Epithelial cell of prostate (primary cell): ENCODE measurements at regions not wholly inside any gene's neighbourhood (a gene's known extent, or its start where the extent isn't known, plus 50 kb on each side); places are given as distances from the start of the nearest gene placed in this dataset.

Source experiments
- DNase-seq: peaks from one replicate; pipeline ENCODE4 v3.0.0-alpha.2; 2011; ENCODE audit warnings: low read depth, low spot score
- H3K27ac ChIP-seq: fragments of 450-650 bp; 2 replicates; pipeline ENCODE4 v1.5.1; 2017; ENCODE audit warnings: mild to moderate bottlenecking

DNA sequence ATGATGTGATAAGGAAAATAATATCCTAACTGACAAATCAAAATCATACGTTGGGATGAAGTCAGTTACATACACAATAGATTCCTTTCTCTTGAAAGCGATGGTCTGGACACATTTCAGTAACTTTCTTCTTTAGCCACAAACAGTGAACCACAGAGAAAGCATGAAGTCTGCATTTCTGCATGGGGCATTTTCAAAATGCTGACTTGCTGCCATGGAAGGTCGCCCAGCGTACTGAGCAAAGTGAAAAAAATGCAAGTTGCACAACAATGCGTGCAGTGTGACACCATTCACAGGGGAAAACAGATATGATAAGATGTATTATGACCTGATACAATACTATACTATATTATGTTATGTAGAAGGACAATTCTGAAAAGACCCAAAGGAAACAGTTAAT, 146.3 kb downstream of the SNX18 start:
- H3K27ac ChIP-seq: no peak overlapping the region
- peak; percentile 6 for DNase-seq

DNA sequence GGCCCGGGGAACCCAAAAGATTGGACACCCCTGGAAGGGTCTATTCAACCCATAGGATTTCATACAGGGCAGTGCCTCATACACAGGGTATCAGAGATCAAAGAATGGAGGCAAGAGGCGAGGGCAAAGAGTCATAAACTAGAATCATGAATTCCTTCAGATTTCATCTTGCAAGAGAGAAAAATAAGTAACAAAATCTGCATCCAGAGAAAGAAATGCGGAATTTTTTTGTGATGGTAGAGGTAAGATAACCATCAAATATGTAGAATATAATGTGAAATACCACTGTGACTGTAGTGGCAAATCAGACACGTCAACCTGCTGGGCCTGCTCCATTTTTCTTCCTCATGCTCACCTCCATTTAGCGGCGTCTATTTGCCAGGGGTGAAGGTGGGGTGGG, 143.6 kb downstream of the SNX18 start:
- no peak for DNase-seq
- H3K27ac ChIP-seq: no peak overlapping the region

DNA sequence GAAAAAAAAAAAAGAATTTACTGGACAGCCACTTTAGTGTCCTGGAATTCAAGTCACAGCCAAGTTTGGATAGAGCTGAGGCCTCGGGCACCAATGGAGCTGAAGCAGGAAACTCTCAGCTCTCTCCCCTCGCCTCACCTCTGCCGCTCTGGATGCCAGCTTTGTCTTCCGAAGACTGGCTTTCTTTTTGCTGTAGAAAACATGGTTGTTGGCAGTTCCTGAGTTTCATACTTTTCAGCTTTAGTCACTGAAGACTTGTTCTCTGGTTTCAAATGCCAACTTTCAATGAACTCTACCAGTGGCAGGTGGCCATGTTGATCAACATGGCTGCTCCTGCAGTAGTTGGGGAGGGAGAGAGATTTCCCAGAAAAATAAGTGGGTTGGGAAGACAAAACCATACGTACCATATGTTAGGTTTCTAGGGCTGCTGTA, 142.2 kb downstream of the SNX18 start:
- no peak for DNase-seq
- H3K27ac ChIP-seq: no peak overlapping the region

DNA sequence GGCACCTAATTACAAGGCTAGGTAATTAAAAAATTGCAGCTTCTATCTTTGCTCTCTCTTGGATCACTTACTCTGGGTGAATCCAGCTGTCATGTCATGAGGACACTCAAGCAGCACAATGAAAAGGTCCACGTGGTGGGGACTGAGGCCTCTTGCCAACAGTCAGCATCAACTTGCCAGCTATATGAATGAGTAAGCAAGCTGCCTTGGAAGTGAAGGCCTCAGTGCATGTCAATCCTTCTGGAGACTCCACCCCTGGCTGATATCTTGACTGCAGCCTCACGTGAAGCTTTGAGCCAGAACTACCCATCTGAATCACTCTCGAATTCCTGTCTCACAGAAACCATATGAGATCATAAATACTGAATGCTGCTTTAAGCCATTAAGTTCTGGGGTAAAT, 140.5 kb downstream of the SNX18 start:
- no peak overlapping the region for H3K27ac ChIP-seq
- peak; percentile 74 for DNase-seq

DNA sequence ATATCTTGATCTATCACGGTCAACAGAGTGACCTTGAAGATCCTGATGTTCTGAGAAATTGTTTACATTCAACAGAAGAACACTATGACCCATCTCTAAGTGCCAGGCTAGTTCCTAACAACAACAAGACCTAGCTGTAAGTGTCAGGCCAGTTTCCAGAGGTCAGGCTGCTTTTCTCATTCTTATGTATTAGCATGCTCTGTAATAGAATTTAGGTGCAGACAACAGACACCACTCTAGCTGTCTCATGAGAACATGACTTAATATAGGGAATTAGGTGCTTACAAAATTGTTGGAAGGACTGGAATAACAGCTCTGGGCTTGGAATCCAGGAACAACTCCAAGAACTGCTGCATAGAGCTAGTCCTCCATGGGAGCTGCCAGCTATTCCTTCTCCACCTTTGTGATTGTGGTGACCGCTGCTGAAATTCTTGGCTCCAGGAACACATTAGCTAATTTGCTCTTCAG, 138.7 kb downstream of the SNX18 start:
- no peak for DNase-seq
- H3K27ac ChIP-seq: no peak overlapping the region

DNA sequence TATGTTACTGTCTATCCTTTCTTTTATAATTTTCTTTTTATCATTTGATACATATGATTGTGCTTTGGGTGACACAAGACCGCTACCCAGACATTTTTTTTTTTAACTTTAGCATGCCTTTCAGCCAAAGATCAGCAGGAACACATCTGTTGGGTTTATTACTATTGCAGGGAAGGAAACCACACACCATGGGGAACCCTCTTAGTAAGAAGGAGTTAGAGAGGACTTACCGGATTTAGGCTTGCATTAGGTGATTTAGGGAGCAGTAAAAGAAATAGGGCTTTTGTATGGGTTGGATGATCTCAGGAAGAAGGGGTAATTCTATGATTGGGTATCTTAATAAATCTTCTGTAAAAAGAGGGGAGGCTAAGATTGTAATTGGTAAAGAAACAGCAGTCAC, 138.2 kb downstream of the SNX18 start:
- DNase-seq: no peak
- H3K27ac ChIP-seq: no peak overlapping the region

DNA sequence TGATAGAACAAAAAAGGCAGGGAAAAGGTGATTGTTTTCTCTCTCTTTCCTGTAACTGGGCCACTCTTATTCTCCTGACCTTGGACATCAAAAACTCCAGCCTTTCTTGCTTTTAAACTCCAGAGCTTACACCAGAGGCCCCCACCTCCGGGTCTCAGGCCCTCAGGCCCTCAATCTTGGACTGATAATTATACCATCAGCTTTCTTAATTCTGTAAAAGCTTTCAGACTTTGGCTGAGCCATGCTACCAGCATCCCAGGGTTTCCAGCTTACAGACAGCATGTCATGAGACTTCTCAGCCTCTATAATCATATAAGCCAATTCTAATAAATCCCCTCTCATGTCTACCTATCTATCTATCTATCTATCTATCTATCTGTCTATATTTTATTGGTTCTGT, 137.7 kb downstream of the SNX18 start:
- DNase-seq: no peak
- H3K27ac ChIP-seq: no peak overlapping the region

DNA sequence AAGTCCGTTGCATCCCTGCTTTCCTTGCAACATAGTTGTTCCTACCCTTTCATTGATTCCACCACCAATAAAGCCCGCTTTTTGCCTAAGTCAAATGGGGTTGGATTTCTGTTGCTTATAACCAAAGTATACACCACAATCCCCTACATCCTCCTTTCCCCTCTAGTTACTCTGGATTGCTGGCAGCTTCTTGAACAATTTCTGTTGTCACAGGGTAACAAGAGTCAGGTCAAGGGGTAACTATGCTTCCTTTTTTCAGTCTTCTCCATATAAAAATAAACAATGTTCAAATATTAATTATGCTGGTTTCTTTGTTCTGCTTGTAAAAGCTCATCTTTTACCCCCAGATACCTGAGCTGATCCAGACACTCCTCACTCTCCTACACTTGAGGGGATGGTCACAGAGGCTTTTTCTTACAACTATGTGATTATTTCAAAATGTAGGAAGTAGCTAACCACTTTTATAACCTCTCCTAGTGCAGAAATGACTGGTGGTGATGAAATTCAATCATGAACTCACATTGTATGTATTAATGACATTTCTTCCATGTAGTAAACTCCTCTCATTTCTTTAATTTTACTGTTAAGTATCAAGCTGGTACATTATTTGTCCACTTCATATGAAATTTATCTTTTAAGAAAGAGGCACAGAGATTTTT, 136.5 kb downstream of the SNX18 start:
- H3K27ac ChIP-seq: no peak overlapping the region
- no peak for DNase-seq

DNA sequence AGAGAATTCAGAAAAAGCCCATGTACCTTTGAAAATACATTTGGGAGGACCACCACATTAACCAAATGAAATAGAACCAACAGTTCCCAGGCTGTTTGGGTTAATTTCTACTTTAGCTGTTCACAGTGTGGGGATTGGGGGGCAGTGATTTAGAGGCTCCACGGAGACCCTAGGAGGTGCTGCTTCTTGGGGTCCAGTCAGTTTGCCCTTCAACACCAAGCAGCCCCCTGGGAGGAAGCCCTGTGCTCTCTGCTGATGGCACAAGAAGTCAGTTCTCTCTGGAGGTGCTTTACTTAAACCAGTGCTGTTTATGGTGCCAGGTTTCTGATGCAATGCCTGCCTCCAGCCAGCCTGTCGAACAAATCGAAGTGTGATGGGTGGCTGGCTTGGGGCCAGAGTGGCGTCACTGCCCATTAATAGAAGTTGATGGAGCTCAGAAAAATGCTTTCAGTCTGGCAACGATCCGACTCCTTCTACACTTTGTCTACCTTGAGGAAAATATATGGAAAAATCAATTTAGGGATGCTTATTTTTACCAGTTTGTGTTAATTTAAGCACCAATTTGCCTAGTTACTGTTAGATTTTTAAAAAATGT, 134.0 kb downstream of the SNX18 start:
- H3K27ac ChIP-seq: peak overlapping the region; percentile 43
- DNase-seq: no peak

DNA sequence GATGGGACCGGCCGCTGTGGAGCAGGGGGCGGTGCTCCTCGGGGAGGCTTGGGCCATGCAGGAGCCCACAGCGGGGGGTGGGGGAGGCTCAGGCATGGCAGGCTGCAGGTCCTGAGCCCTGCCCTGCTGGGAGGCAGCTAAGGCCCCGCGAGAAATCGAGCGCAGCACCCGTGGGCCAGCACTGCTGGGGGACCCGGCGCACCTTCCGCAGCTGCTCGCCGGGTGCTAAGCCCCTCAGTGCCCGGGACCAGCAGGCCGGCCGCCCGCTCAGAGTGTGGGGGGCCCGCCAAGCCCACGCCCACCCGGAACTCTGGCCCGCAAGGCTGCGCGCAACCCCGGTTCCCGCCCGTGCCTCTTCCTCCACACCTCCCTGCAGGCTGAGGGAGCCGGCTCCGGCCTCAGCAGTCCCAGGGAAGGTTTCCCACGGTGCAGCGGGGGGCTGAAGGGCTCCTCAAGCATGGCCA, 131.5 kb downstream of the SNX18 start:
- DNase-seq: no peak
- H3K27ac ChIP-seq: no peak overlapping the region

DNA sequence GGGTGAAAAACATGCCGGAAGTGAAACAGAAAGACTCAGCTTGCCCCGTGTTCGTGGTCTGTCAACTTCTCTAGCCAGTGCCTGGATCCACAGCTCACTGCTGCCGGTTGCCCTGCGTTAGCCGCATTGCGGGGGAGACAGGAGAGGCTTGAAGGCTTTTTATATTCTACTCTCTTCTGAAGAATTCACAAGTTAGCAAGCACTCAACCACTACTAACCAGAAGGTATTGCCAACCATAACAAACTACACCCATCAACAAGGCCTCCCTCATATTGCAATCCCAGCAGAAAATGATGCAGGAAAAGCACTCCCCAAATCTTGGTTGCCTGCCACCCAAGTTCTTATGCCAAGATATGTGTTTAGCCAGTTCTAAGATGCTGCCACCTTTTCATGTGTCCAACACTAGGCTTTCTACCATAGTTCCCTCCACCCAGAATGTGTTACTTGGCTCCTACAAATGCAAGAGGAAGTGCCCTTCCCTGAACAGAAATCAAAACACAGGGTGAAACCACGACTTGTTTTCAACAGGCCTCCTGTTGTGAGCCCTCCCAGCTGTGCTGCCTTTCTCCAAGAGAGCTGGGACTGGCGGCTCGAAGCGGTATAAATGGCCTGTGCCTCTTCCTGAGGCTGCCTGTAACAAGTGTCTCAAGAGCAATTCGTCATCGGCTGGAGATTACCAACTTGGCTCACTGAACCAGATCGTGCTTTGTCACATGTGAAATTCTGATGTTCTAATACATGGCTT, 129.0 kb downstream of the SNX18 start:
- peak overlapping the region; percentile 37 for H3K27ac ChIP-seq
- DNase-seq: no peak

DNA sequence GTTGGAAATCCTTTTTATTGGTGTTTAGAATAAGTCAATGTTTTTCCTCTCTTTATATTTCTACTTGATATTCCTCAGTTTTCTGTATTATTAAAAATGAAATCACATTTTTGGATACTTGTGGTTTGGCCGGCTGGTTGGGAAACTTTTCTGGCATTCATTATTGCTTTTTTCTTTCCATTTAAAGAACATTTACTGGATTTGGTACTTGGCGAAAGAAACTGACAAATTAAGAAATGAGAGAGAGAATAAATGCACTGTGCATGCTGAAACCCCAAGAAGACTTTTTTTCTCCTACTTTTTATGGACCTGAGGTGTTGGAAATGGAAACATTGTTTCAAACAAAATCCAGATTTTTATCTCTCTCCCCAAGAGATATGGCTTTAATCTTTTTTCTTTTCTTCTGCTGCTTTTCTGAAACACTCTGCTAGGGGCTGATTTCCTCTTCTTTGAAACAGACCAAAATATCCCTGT, 128.4 kb downstream of the SNX18 start:
- DNase-seq: no peak
- no peak overlapping the region for H3K27ac ChIP-seq

DNA sequence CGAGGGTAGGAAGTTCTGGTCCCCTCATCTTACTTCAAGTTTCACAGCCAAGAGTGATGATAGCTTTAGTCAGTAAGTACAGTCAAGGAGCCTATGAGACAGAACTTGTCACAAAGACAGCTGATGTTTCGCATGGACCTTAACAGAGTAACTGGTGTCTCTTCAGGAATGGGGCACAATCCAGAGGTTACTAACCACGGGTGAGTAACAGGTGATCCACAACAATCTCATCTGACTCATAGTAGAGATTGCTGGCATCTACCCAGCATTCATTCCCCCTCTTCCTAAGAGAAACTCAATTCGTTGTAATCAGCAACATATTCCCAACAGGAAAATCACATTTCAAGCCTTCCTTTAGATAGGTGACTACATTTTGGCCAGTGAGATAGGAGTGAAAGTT, 126.7 kb downstream of the SNX18 start:
- peak overlapping the region; percentile 94 for H3K27ac ChIP-seq
- peak; percentile 74 for DNase-seq

DNA sequence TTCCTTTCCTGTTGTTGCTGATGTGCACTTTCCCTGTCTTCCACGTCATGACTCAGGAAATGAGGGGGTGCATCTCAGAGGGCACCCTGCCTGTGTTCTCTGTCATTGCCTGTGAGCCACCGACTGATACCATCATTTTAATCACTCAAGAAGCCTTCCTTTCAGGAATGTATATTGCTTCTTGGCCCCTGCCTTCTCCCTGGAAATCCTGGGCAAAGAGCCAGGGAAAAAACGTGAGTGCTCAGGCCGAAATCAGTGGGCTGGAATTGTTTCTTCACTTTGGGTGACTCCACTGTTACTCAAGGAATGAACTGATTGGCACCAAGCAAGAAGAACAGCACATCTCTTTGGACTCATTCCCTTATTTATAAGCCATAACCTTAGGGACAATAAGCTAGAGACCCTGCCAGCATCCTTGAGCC, 126.1 kb downstream of the SNX18 start:
- peak; percentile 55 for DNase-seq
- H3K27ac ChIP-seq: peak overlapping the region; percentile 94

DNA sequence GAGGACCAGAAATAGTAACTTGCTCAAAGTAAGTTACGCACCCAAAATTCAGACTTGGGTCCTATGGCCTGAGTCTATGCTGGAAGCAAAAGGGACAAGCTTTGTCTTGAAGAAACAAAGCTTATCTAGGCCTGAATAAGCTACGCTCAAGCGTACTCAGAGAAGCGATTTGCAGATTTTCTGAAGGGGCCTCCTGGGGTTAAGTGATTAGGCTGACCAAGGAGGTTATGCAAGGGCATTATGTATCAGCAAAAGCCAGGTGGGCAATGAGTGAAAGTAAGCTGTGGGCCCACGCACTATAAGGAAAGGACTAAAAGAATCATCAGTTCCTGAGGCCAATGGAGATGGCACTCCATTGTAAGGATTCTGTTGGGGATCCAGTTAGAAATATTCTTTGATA, 122.1 kb downstream of the SNX18 start:
- no peak for DNase-seq
- H3K27ac ChIP-seq: no peak overlapping the region

DNA sequence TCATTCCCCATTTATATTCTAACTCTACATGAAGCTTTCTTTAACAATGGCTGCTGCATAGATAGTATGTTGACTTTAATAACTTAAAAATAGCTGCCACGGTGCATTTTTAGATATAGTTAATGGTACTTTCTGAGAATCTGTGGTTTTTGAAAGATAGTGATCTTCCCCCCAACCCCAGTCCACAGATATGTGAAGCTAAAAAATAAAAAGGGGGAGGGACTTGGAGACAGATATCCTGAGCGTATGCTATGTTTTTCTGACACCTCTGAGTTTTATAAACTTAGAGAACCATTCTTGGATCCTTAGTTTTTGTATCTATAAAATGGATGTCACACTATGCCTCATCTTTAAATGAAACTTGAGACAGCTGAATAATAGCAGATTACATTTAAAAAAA, 120.5 kb downstream of the SNX18 start:
- no peak overlapping the region for H3K27ac ChIP-seq
- no peak for DNase-seq

DNA sequence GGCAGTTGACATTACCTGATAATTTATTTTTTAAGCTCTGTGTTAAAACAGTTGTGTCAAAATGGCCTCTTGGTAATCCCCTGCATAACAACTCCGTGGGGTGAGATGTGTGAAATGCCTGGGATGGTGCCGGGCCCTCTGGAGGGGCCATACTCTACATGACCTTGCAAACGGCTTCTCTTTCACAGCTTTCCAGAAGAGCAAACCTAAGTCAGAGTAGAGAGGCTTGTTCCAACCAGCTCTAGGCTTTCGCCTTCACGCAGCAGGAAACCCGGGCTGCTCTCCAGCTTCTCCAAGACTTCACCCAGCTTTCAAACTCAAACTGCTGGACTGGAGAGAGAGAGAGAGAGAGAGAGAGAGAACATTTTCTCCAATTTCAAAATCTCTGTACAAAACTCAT, 120.1 kb downstream of the SNX18 start:
- DNase-seq: no peak

DNA sequence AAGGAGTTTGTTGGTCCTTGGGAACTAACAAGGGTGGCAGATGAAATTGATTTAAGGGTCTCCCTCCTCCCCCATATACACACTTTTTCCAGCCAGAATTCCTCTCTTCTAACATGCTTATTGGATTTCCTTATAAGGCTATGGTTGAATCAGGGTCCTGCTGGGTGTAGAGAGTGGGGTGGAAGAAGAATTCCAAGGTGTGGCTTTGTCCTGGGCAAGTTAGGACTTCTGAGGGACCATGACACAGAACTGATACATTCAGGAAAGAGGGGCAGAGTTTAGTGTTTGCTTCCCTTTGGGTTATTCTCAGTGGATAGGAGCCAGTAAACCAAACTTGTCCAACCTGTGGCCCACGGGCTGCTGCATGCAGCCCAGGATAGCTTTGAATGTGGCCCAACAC, 116.5 kb downstream of the SNX18 start:
- peak overlapping the region; percentile 57 for H3K27ac ChIP-seq
- no peak for DNase-seq

More for the DNA sequence above, 120.1 kb downstream of the SNX18 start:
- H3K27ac ChIP-seq: no peak overlapping the region

DNA sequence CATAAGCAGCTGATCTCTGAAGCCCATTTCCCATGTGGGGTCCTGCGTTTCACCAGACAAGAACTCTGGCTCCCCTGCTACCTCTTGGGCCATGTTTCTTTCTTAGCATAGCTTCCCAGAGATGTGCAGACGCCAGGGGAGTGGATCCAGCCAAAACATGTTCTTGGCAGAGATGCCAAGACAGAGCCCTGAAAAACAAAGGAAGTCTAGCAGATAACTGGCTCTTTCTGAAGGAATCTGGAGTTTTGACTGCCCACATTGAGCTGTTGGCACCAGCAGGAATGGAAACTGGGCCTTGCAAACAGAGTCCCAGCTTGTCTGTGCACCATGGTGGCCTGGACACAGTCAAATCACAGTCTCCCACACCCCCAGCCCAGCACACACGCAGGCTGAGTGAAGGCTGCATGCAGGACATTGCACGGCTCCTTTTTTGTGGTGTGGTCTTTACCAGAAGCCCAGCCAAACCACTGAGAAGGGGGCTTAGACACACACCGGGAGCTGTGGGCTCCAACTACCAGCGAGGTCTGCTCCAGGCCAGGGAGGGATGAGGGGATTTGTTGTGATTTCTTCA, 114.7 kb downstream of the SNX18 start:
- no peak for DNase-seq
- no peak overlapping the region for H3K27ac ChIP-seq

DNA sequence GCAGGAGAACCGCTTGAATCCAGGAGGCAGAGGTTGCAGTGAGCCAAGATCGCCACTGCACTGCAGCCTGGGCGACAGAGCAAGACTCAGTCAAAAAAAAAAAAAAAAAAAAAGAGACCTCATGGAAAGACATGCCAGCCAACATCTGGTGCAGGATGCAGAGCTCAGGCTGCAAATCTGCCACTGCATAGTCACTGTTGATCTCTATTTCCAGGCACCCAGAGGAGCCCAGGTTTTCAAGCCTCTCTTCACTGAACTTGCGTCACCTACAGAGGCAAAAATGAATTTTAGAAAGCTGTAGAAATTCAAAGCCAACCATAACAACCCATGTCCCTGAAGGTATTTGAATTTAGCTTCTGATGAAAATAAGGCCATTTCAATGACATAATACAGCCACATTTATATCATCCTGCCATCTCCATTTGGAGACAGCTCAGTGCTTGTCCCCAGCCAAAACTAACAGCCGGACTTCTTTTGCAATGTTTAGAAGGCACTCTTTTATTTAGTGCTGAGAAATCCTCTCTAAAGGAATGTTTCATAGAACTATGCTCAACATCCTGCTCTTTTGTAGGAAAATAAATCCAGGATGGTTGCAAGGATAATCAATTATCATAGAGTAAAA, 113.3 kb downstream of the SNX18 start:
- no peak overlapping the region for H3K27ac ChIP-seq
- no peak for DNase-seq
